GM23338 (cell line): ENCODE measurements at regions not wholly inside any gene's neighbourhood (a gene's known extent, or its start where the extent isn't known, plus 50 kb on each side); places are given as distances from the start of the nearest gene placed in this dataset.
"Not testable (repeated sequence)": the region's sequence is repeated elsewhere in the genome, so short reads cannot be mapped to it uniquely, and the experiment has no call there.

Source experiments
- ATAC-seq: fragments of 200-7000 bp; cut with Tn5 transposase; 3 replicates; pipeline ENCODE4 v1.9.1; 2020
- DNase-seq: peaks from one replicate; pipeline ENCODE4 v3.0.0-alpha.2; 2015; ENCODE audit warnings: low spot score
- H2AFZ ChIP-seq: fragments of 200-600 bp; sonication (generic); 2 replicates; pipeline ENCODE4 v1.8.0; 2016; ENCODE audit warnings: antibody characterized with exemption, mild to moderate bottlenecking, moderate library complexity
- H3F3A ChIP-seq: fragments of 200-600 bp; sonication (generic); replicated peaks from 2 replicates; pipeline ENCODE4 v1.8.0; 2017; ENCODE audit warnings: antibody characterized with exemption, mixed run types, low read depth
- H3K27ac ChIP-seq: fragments of 200-600 bp; sonication (generic); 2 replicates; pipeline ENCODE4 v1.6.1; 2016; ENCODE audit warnings: low read depth
- H3K27me3 ChIP-seq: fragments of 200-600 bp; sonication (generic); 2 replicates; pipeline ENCODE4 v1.8.0; 2016; ENCODE audit warnings: mild to moderate bottlenecking, mixed run types, moderate library complexity; ENCODE audit not compliant: insufficient read depth
- H3K36me3 ChIP-seq: fragments of 200-600 bp; sonication (generic); 2 replicates; pipeline ENCODE4 v1.8.0; 2016; ENCODE audit warnings: mild to moderate bottlenecking; ENCODE audit not compliant: insufficient read depth
- H3K4me1 ChIP-seq: fragments of 200-600 bp; sonication (generic); 2 replicates; pipeline ENCODE4 v1.8.0; 2016; ENCODE audit warnings: mild to moderate bottlenecking, moderate library complexity; ENCODE audit not compliant: insufficient read depth
- H3K4me2 ChIP-seq: fragments of 200-600 bp; sonication (generic); 2 replicates; pipeline ENCODE4 v1.7.1; 2017; ENCODE audit warnings: mixed run types
- H3K4me3 ChIP-seq: fragments of 200-600 bp; sonication (generic); 2 replicates; pipeline ENCODE4 v1.6.1; 2016; ENCODE audit warnings: mixed run types
- H3K79me2 ChIP-seq: fragments of 200-600 bp; sonication (generic); replicated peaks from 2 replicates; pipeline ENCODE4 v1.8.0; 2017; ENCODE audit warnings: mild to moderate bottlenecking; ENCODE audit not compliant: insufficient read depth
- H3K9me2 ChIP-seq: fragments of 200-600 bp; sonication (generic); 2 replicates; pipeline ENCODE4 v1.8.0; 2017; ENCODE audit not compliant: insufficient read depth
- H4K20me1 ChIP-seq: fragments of 200-600 bp; sonication (generic); replicated peaks from 2 replicates; pipeline ENCODE4 v1.8.0; 2017; ENCODE audit warnings: mild to moderate bottlenecking; ENCODE audit not compliant: insufficient read depth
- H3K27ac Mint-ChIP-seq: 2 replicates; pipeline ENCODE4 v1.8.0; 2020; ENCODE audit warnings: inconsistent platforms, mild to moderate bottlenecking, moderate library complexity, mixed read lengths
- H3K27me3 Mint-ChIP-seq: 3 replicates; pipeline ENCODE4 v1.8.0; 2022; ENCODE audit warnings: low read depth, mild to moderate bottlenecking, moderate library complexity, mixed read lengths, inconsistent platforms; ENCODE audit not compliant: insufficient read depth, poor library complexity
- H3K36me3 Mint-ChIP-seq: 3 replicates; pipeline ENCODE4 v1.8.0; 2021; ENCODE audit warnings: low read depth, mild to moderate bottlenecking, inconsistent platforms, moderate library complexity, mixed read lengths
- H3K4me1 Mint-ChIP-seq: 3 replicates; pipeline ENCODE4 v1.8.0; 2020; ENCODE audit warnings: mild to moderate bottlenecking, inconsistent platforms, mixed read lengths
- H3K4me3 Mint-ChIP-seq: 3 replicates; pipeline ENCODE4 v1.8.0; 2021; ENCODE audit warnings: moderate library complexity, mild to moderate bottlenecking, inconsistent platforms, mixed read lengths
- H3K9me3 Mint-ChIP-seq: 3 replicates; pipeline ENCODE4 v1.8.0; 2020; ENCODE audit warnings: moderate library complexity, mild to moderate bottlenecking, inconsistent platforms, mixed read lengths

- not testable (repeated sequence) for H3K27ac ChIP-seq, H3K4me3 Mint-ChIP-seq, H3K27ac Mint-ChIP-seq, ATAC-seq, H4K20me1 ChIP-seq, H3K4me1 ChIP-seq, DNase-seq, H3F3A ChIP-seq, H3K9me2 ChIP-seq, H3K9me3 Mint-ChIP-seq, H3K27me3 Mint-ChIP-seq, H3K36me3 ChIP-seq, H3K4me1 Mint-ChIP-seq, H3K4me3 ChIP-seq, H2AFZ ChIP-seq, H3K36me3 Mint-ChIP-seq, H3K4me2 ChIP-seq, H3K79me2 ChIP-seq, H3K27me3 ChIP-seq
Observed at GRCh38 chr2:95764966-95765365, 173.2 kb downstream of the TRIM43 start.

- H2AFZ ChIP-seq, H3K27ac ChIP-seq, H3K36me3 ChIP-seq, H3K27me3 Mint-ChIP-seq, H3K4me1 ChIP-seq, DNase-seq, H3F3A ChIP-seq, H3K27me3 ChIP-seq, H3K4me2 ChIP-seq, H3K36me3 Mint-ChIP-seq, H3K79me2 ChIP-seq, H3K4me3 ChIP-seq, H3K4me1 Mint-ChIP-seq, ATAC-seq, H3K27ac Mint-ChIP-seq, H3K9me2 ChIP-seq, H3K4me3 Mint-ChIP-seq, H3K9me3 Mint-ChIP-seq, H4K20me1 ChIP-seq: not testable (repeated sequence)
Observed at GRCh38 chr2:95765925-95766910, 174.4 kb downstream of the TRIM43 start.

GRCh38 chr2:95767531-95767930 is 175.7 kb downstream of the TRIM43 start:
- ATAC-seq, H3K36me3 ChIP-seq: not testable (repeated sequence)

GRCh38 chr2:95767950-95768349 is 176.1 kb downstream of the TRIM43 start:
- not testable (repeated sequence) for H3K36me3 Mint-ChIP-seq, H3K4me3 ChIP-seq, ATAC-seq, H3K4me1 Mint-ChIP-seq, H3K4me1 ChIP-seq, H3K27me3 ChIP-seq, H2AFZ ChIP-seq, H3K36me3 ChIP-seq, DNase-seq, H3K27me3 Mint-ChIP-seq, H3F3A ChIP-seq, H3K9me2 ChIP-seq, H3K4me3 Mint-ChIP-seq, H4K20me1 ChIP-seq, H3K27ac ChIP-seq, H3K27ac Mint-ChIP-seq, H3K4me2 ChIP-seq, H3K79me2 ChIP-seq, H3K9me3 Mint-ChIP-seq

More at GRCh38 chr2:95767531-95767930, 175.7 kb downstream of the TRIM43 start:
- not testable (repeated sequence) for DNase-seq, H3K4me1 ChIP-seq, H3F3A ChIP-seq, H3K27ac ChIP-seq, H3K27me3 ChIP-seq, H3K9me2 ChIP-seq, H3K27me3 Mint-ChIP-seq, H3K4me3 Mint-ChIP-seq, H3K4me1 Mint-ChIP-seq, H3K36me3 Mint-ChIP-seq, H3K79me2 ChIP-seq, H3K4me3 ChIP-seq, H2AFZ ChIP-seq, H3K4me2 ChIP-seq, H3K27ac Mint-ChIP-seq, H3K9me3 Mint-ChIP-seq, H4K20me1 ChIP-seq

- H3K4me3 Mint-ChIP-seq, H3K4me3 ChIP-seq, H3K27ac Mint-ChIP-seq, ATAC-seq, H3K9me3 Mint-ChIP-seq, H3K27ac ChIP-seq, H3K4me1 Mint-ChIP-seq, H3F3A ChIP-seq, H3K4me2 ChIP-seq, H3K9me2 ChIP-seq, H3K27me3 ChIP-seq, H4K20me1 ChIP-seq, H3K36me3 ChIP-seq, H3K27me3 Mint-ChIP-seq, H3K79me2 ChIP-seq, H3K4me1 ChIP-seq, H3K36me3 Mint-ChIP-seq, DNase-seq, H2AFZ ChIP-seq: not testable (repeated sequence)
Observed at GRCh38 chr2:95769256-95769655, 177.5 kb downstream of the TRIM43 start.

GRCh38 chr2:95770726-95771125 is 178.9 kb downstream of the TRIM43 start:
- H4K20me1 ChIP-seq, H3K79me2 ChIP-seq, H3K4me1 ChIP-seq, H3K27ac Mint-ChIP-seq, H3K4me2 ChIP-seq, H3K27me3 Mint-ChIP-seq, H3K9me3 Mint-ChIP-seq, ATAC-seq, H3K4me1 Mint-ChIP-seq, H3K4me3 Mint-ChIP-seq, H3K9me2 ChIP-seq, H3K4me3 ChIP-seq, H3F3A ChIP-seq, H3K27me3 ChIP-seq, H3K36me3 Mint-ChIP-seq, H2AFZ ChIP-seq, H3K36me3 ChIP-seq, H3K27ac ChIP-seq, DNase-seq: not testable (repeated sequence)
